Cardiac fibroblast (primary cell): ENCODE measurements at regions not wholly inside any gene's neighbourhood (a gene's known extent, or its start where the extent isn't known, plus 50 kb on each side); places are given as distances from the start of the nearest gene placed in this dataset.

Source experiments
- DNase-seq, 2 donors: peaks; one replicate each; pipeline versions ENCODE4 v3.0.0 to v3.0.0-alpha.2; 2010; ENCODE audit warnings: low read depth in 2 of 2
- H3K4me3 ChIP-seq, 2 donors: replicated peaks in 1 of 2; 1 replicate in 1 of 2; 2 replicates in 1 of 2; pipeline ENCODE4 v1.5.1; 2011; ENCODE audit warnings: low read depth in 2 of 2, low read length in 2 of 2, mild to moderate bottlenecking in 2 of 2, moderate library complexity in 1 of 2
- CTCF ChIP-seq: IDR thresholded peaks from one replicate; pipeline ENCODE4 v1.5.1; 2011; ENCODE audit warnings: low read depth, mild to moderate bottlenecking, low read length, inconsistent platforms

DNA sequence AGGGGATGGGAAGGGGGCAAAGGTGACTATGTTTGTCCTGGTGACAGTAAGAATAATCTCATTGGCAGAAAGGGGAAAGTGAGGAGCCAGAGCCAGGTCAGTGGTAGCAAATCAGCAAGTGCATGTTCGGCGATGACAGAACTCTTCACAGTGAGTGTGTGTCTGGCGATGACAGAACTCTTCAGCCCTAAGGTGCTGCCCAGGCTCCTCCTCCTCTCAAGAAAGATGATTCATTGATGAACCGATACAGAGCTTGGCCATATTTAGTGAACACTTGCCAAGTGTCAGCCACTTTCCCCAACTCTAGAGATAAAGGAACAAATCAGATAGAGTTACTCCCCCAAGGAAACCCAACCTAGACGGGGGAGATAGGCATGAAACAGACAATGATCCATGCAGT is 199.3 kb upstream of the UBL3 start:
- no peak for DNase-seq
- TF ChIP-seq CTCF, result no peak
- H3K4me3 ChIP-seq, result no peak overlapping the region

- no peak overlapping the region for H3K4me3 ChIP-seq
- TF ChIP-seq CTCF, result no peak
- DNase-seq, result no peak
These were observed 196.9 kb upstream of the UBL3 start for GRCh38 chr13:30047154-30047874.

- TF ChIP-seq CTCF, result no peak
- H3K4me3 ChIP-seq, result no peak overlapping the region
- peak; percentile 14 to 73 for DNase-seq
These were observed 195.7 kb upstream of the UBL3 start for GRCh38 chr13:30045916-30046704.

GRCh38 chr13:30044932-30045331 is 194.5 kb upstream of the UBL3 start:
- H3K4me3 ChIP-seq, result no peak overlapping the region
- TF ChIP-seq CTCF, result no peak
- no peak for DNase-seq

DNA sequence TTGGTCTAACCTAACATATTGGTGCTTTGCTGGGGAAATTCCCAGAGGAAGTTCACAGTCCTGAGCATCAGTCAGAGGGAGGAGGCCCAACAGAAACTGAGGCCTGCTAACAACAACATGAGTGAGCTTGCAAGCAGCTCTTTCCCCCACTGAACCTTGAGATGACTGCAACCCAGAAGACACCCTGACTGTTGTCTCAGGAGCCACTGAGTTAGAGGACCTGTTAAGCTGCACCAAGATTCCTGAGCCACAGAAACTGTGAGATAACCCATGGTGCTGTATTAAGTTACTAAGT is 193.2 kb upstream of the UBL3 start:
- no peak for DNase-seq
- no peak for TF ChIP-seq CTCF
- no peak overlapping the region for H3K4me3 ChIP-seq

DNA sequence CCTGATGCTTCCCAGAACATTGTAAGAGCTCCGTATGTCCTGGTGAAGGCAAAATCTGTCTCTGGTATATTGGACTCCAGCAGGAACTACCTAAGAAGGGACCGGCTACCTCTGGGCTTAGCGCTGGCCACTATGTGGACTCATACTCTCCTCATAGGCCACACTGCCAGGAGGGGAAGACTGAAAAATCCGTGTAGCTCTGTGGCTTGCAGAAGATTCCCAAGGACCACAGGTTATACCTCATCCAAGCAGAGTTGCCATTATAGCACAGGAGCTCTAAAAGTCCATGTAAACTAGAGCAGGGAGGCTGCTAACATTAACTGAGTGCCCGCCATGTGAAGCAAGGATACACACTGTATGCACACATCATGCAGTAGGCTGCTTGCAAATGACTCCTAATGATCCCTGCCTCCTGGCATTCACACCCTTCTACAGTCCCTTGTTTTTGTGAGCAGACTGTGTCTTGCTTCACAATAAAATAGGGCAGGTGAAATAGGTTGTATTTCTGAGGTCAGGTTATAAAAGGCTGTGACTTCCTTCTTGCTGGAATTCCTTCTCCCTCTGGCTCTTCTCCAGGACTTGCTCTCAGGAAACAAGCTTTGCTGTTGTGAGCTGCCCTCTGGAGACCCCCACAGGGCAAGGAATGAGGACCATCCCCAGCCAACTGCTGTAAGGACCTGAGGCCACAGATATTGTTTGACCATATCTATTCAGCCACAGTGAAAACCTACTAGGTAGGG is 192.6 kb upstream of the UBL3 start:
- no peak overlapping the region for H3K4me3 ChIP-seq
- no peak for TF ChIP-seq CTCF
- no peak for DNase-seq
